ENCODE measurements at regions not wholly inside any gene's neighbourhood (a gene's known extent, or its start where the extent isn't known, plus 50 kb on each side); places are given as distances from the start of the nearest gene placed in this dataset.

- H3K27ac ChIP-seq (ENCODE audit: low read depth, low read length): no peak overlapping the region
- no peaks in the 10 kb centered on the region for H3K4me1 ChIP-seq (ENCODE audit: insufficient read depth, low read length)
- H3K9me3 ChIP-seq (ENCODE audit: low read length): no peaks in the 10 kb centered on the region
- H3K36me3 ChIP-seq (ENCODE audit: insufficient read depth, low read length): no peaks in the 10 kb centered on the region
- H3K4me3 ChIP-seq (ENCODE audit: low read depth in 1 of 2, low read length in 2 of 2): no peak overlapping the region
- no peak overlapping the region for H3K9ac ChIP-seq (ENCODE audit: low read length)
- H3K27me3 ChIP-seq (ENCODE audit: control insufficient read depth in 1 of 2, insufficient read depth in 2 of 2, low read length in 2 of 2): no peaks in the 10 kb centered on the region
Observed at GRCh38 chr4:187547316-187547715, 448.3 kb upstream of the ZFP42 start.

- Histone ChIP-seq H3K36me3 (ENCODE audit: insufficient read depth, low read length) (no peaks in the 10 kb centered on the region), H3K27ac (ENCODE audit: low read depth, low read length) (no peak overlapping the region), H3K4me1 (ENCODE audit: insufficient read depth, low read length) (no peaks in the 10 kb centered on the region), H3K9me3 (ENCODE audit: low read length) (no peaks in the 10 kb centered on the region), H3K27me3 (ENCODE audit: control insufficient read depth in 1 of 2, insufficient read depth in 2 of 2, low read length in 2 of 2) (no peaks in the 10 kb centered on the region), H3K4me3 (ENCODE audit: low read depth in 1 of 2, low read length in 2 of 2) (no peak overlapping the region), H3K9ac (ENCODE audit: low read length) (no peak overlapping the region)
Observed at GRCh38 chr4:187550256-187550950, 445.2 kb upstream of the ZFP42 start.

- Histone ChIP-seq H3K9me3 (ENCODE audit: low read length) (peaks cover 3% of the 10 kb centered on the region), H3K9ac (ENCODE audit: low read length) (no peak overlapping the region), H3K4me3 (ENCODE audit: low read depth in 1 of 2, low read length in 2 of 2) (no peak overlapping the region), H3K36me3 (ENCODE audit: insufficient read depth, low read length) (no peaks in the 10 kb centered on the region), H3K27me3 (ENCODE audit: control insufficient read depth in 1 of 2, insufficient read depth in 2 of 2, low read length in 2 of 2) (no peaks in the 10 kb centered on the region), H3K27ac (ENCODE audit: low read depth, low read length) (no peak overlapping the region), H3K4me1 (ENCODE audit: insufficient read depth, low read length) (no peaks in the 10 kb centered on the region)
Observed at GRCh38 chr4:187552781-187553180, 442.8 kb upstream of the ZFP42 start.

- no peaks in the 10 kb centered on the region for H3K4me1 ChIP-seq (ENCODE audit: insufficient read depth, low read length)
Observed at GRCh38 chr4:187555174-187555573, 440.4 kb upstream of the ZFP42 start.

GRCh38 chr4:187558391-187558790 is 437.2 kb upstream of the ZFP42 start:
- Histone ChIP-seq H3K27me3 (ENCODE audit: control insufficient read depth in 1 of 2, insufficient read depth in 2 of 2, low read length in 2 of 2) (no peaks in the 10 kb centered on the region), H3K36me3 (ENCODE audit: insufficient read depth, low read length) (no peaks in the 10 kb centered on the region), H3K4me3 (ENCODE audit: low read depth in 1 of 2, low read length in 2 of 2) (no peak overlapping the region), H3K9ac (ENCODE audit: low read length) (no peak overlapping the region), H3K27ac (ENCODE audit: low read depth, low read length) (no peak overlapping the region), H3K4me1 (ENCODE audit: insufficient read depth, low read length) (no peaks in the 10 kb centered on the region), H3K9me3 (ENCODE audit: low read length) (peaks cover 3% of the 10 kb centered on the region)

More at GRCh38 chr4:187555174-187555573, 440.4 kb upstream of the ZFP42 start:
- H3K9ac ChIP-seq (ENCODE audit: low read length): no peak overlapping the region
- H3K9me3 ChIP-seq (ENCODE audit: low read length): peaks cover 3% of the 10 kb centered on the region
- no peaks in the 10 kb centered on the region for H3K27me3 ChIP-seq (ENCODE audit: control insufficient read depth in 1 of 2, insufficient read depth in 2 of 2, low read length in 2 of 2)
- H3K27ac ChIP-seq (ENCODE audit: low read depth, low read length): no peak overlapping the region
- no peaks in the 10 kb centered on the region for H3K36me3 ChIP-seq (ENCODE audit: insufficient read depth, low read length)
- H3K4me3 ChIP-seq (ENCODE audit: low read depth in 1 of 2, low read length in 2 of 2): no peak overlapping the region

- Histone ChIP-seq H3K27ac (ENCODE audit: low read depth, low read length) (no peak overlapping the region), H3K4me1 (ENCODE audit: insufficient read depth, low read length) (no peaks in the 10 kb centered on the region), H3K4me3 (ENCODE audit: low read depth in 1 of 2, low read length in 2 of 2) (no peak overlapping the region), H3K36me3 (ENCODE audit: insufficient read depth, low read length) (no peaks in the 10 kb centered on the region), H3K27me3 (ENCODE audit: control insufficient read depth in 1 of 2, insufficient read depth in 2 of 2, low read length in 2 of 2) (no peaks in the 10 kb centered on the region), H3K9ac (ENCODE audit: low read length) (no peak overlapping the region), H3K9me3 (ENCODE audit: low read length) (peaks cover 3% of the 10 kb centered on the region)
Observed at GRCh38 chr4:187562345-187562744, 433.2 kb upstream of the ZFP42 start.

GRCh38 chr4:187565416-187565815 is 430.2 kb upstream of the ZFP42 start:
- Histone ChIP-seq H3K9me3 (ENCODE audit: low read length) (no peaks in the 10 kb centered on the region), H3K4me3 (ENCODE audit: low read depth in 1 of 2, low read length in 2 of 2) (no peak overlapping the region), H3K27ac (ENCODE audit: low read depth, low read length) (no peak overlapping the region), H3K9ac (ENCODE audit: low read length) (no peak overlapping the region), H3K4me1 (ENCODE audit: insufficient read depth, low read length) (no peaks in the 10 kb centered on the region), H3K27me3 (ENCODE audit: control insufficient read depth in 1 of 2, insufficient read depth in 2 of 2, low read length in 2 of 2) (no peaks in the 10 kb centered on the region), H3K36me3 (ENCODE audit: insufficient read depth, low read length) (no peaks in the 10 kb centered on the region)

- Histone ChIP-seq H3K27ac (ENCODE audit: low read depth, low read length) (no peak overlapping the region), H3K9me3 (ENCODE audit: low read length) (no peaks in the 10 kb centered on the region), H3K9ac (ENCODE audit: low read length) (no peak overlapping the region), H3K4me3 (ENCODE audit: low read depth in 1 of 2, low read length in 2 of 2) (no peak overlapping the region), H3K36me3 (ENCODE audit: insufficient read depth, low read length) (no peaks in the 10 kb centered on the region), H3K4me1 (ENCODE audit: insufficient read depth, low read length) (no peaks in the 10 kb centered on the region), H3K27me3 (ENCODE audit: control insufficient read depth in 1 of 2, insufficient read depth in 2 of 2, low read length in 2 of 2) (no peaks in the 10 kb centered on the region)
Observed at GRCh38 chr4:187569871-187570270, 425.7 kb upstream of the ZFP42 start.

GRCh38 chr4:187575706-187576105 is 419.9 kb upstream of the ZFP42 start:
- H3K4me3 ChIP-seq (ENCODE audit: low read depth in 1 of 2, low read length in 2 of 2): no peak overlapping the region
- no peaks in the 10 kb centered on the region for H3K4me1 ChIP-seq (ENCODE audit: insufficient read depth, low read length)
- H3K9me3 ChIP-seq (ENCODE audit: low read length): no peaks in the 10 kb centered on the region
- H3K36me3 ChIP-seq (ENCODE audit: insufficient read depth, low read length): no peaks in the 10 kb centered on the region
- H3K9ac ChIP-seq (ENCODE audit: low read length): no peak overlapping the region
- no peaks in the 10 kb centered on the region for H3K27me3 ChIP-seq (ENCODE audit: control insufficient read depth in 1 of 2, insufficient read depth in 2 of 2, low read length in 2 of 2)
- no peak overlapping the region for H3K27ac ChIP-seq (ENCODE audit: low read depth, low read length)

GRCh38 chr4:187576751-187577150 is 418.8 kb upstream of the ZFP42 start:
- no peaks in the 10 kb centered on the region for H3K4me1 ChIP-seq (ENCODE audit: insufficient read depth, low read length)
- no peaks in the 10 kb centered on the region for H3K27me3 ChIP-seq (ENCODE audit: control insufficient read depth in 1 of 2, insufficient read depth in 2 of 2, low read length in 2 of 2)
- no peak overlapping the region for H3K27ac ChIP-seq (ENCODE audit: low read depth, low read length)
- no peaks in the 10 kb centered on the region for H3K9me3 ChIP-seq (ENCODE audit: low read length)
- no peaks in the 10 kb centered on the region for H3K36me3 ChIP-seq (ENCODE audit: insufficient read depth, low read length)
- H3K4me3 ChIP-seq (ENCODE audit: low read depth in 1 of 2, low read length in 2 of 2): no peak overlapping the region
- no peak overlapping the region for H3K9ac ChIP-seq (ENCODE audit: low read length)

GRCh38 chr4:187577941-187578480 is 417.6 kb upstream of the ZFP42 start:
- no peaks in the 10 kb centered on the region for H3K36me3 ChIP-seq (ENCODE audit: insufficient read depth, low read length)
- H3K27ac ChIP-seq (ENCODE audit: low read depth, low read length): no peak overlapping the region
- H3K4me3 ChIP-seq (ENCODE audit: low read depth in 1 of 2, low read length in 2 of 2): no peak overlapping the region
- H3K4me1 ChIP-seq (ENCODE audit: insufficient read depth, low read length): no peaks in the 10 kb centered on the region
- H3K9me3 ChIP-seq (ENCODE audit: low read length): no peaks in the 10 kb centered on the region
- no peak overlapping the region for H3K9ac ChIP-seq (ENCODE audit: low read length)
- H3K27me3 ChIP-seq (ENCODE audit: control insufficient read depth in 1 of 2, insufficient read depth in 2 of 2, low read length in 2 of 2): no peaks in the 10 kb centered on the region

- no peaks in the 10 kb centered on the region for H3K4me1 ChIP-seq (ENCODE audit: insufficient read depth, low read length)
- no peaks in the 10 kb centered on the region for H3K36me3 ChIP-seq (ENCODE audit: insufficient read depth, low read length)
- H3K4me3 ChIP-seq (ENCODE audit: low read depth in 1 of 2, low read length in 2 of 2): no peak overlapping the region
- H3K27me3 ChIP-seq (ENCODE audit: control insufficient read depth in 1 of 2, insufficient read depth in 2 of 2, low read length in 2 of 2): no peaks in the 10 kb centered on the region
- no peak overlapping the region for H3K9ac ChIP-seq (ENCODE audit: low read length)
- no peaks in the 10 kb centered on the region for H3K9me3 ChIP-seq (ENCODE audit: low read length)
- no peak overlapping the region for H3K27ac ChIP-seq (ENCODE audit: low read depth, low read length)
Observed at GRCh38 chr4:187586892-187587291, 408.7 kb upstream of the ZFP42 start.
